SU-DHL-6 (cell line): ENCODE measurements at regions not wholly inside any gene's neighbourhood (a gene's known extent, or its start where the extent isn't known, plus 50 kb on each side); places are given as distances from the start of the nearest gene placed in this dataset.

Experiments used
- H2AFZ ChIP-seq: fragments of 200-600 bp; sonication (generic); 2 replicates; pipeline ENCODE4 v1.6.1; 2014; ENCODE audit warnings: low read depth, mild to moderate bottlenecking, moderate library complexity, mixed read lengths, antibody characterized with exemption, low read length; ENCODE audit not compliant: severe bottlenecking
- H3F3A ChIP-seq: fragments of 200-600 bp; shearing (Covaris generic); 2 replicates; pipeline ENCODE4 v1.6.0; 2016; ENCODE audit warnings: antibody characterized with exemption, mild to moderate bottlenecking; ENCODE audit not compliant: insufficient read depth
- H3K27ac ChIP-seq: fragments of 200-600 bp; sonication (generic); 2 replicates; pipeline ENCODE4 v1.5.1; 2016; ENCODE audit warnings: low read depth, mild to moderate bottlenecking, low read length, moderate library complexity, mixed read lengths
- H3K27me3 ChIP-seq: fragments of 200-600 bp; sonication (generic), shearing (Covaris generic); 2 replicates; pipeline ENCODE4 v1.6.0; 2014; ENCODE audit warnings: mild to moderate bottlenecking, low read length
- H3K36me3 ChIP-seq: fragments of 200-600 bp; sonication (generic); 2 replicates; pipeline ENCODE4 v1.6.1; 2014; ENCODE audit warnings: mild to moderate bottlenecking, low read length, mixed read lengths
- H3K4me2 ChIP-seq: fragments of 300-600, 200-600 bp; shearing (Covaris generic), sonication (generic); 2 replicates; pipeline ENCODE4 v1.6.0; 2014; ENCODE audit warnings: low read length, low read depth, mild to moderate bottlenecking; ENCODE audit not compliant: poor library complexity, severe bottlenecking
- H3K4me3 ChIP-seq: fragments of 200-600 bp; sonication (generic); 2 replicates; pipeline ENCODE4 v1.5.1; 2014; ENCODE audit warnings: antibody characterized with exemption, low read length, mild to moderate bottlenecking, mixed read lengths; ENCODE audit not compliant: insufficient read depth, poor library complexity, severe bottlenecking
- H3K79me2 ChIP-seq: fragments of 200-600 bp; sonication (generic); 2 replicates; pipeline ENCODE4 v1.6.1; 2014; ENCODE audit warnings: mild to moderate bottlenecking, low read length, moderate library complexity; ENCODE audit not compliant: insufficient read depth
- H3K9ac ChIP-seq: fragments of 200-600 bp; sonication (generic); 2 replicates; pipeline ENCODE4 v1.7.0; 2014; ENCODE audit warnings: mild to moderate bottlenecking, low read length
- H3K9me2 ChIP-seq: fragments of 200-600 bp; sonication (generic); replicated peaks from 2 replicates; pipeline ENCODE4 v1.6.1; 2014; ENCODE audit warnings: low read length; ENCODE audit not compliant: insufficient read depth
- H3K9me3 ChIP-seq: fragments of 200-600 bp; sonication (generic); 2 replicates; pipeline ENCODE4 v1.6.1; 2014; ENCODE audit warnings: low read length, mixed read lengths; ENCODE audit not compliant: insufficient read depth
- H4K20me1 ChIP-seq: fragments of 200-600 bp; sonication (generic); 2 replicates; pipeline ENCODE4 v1.6.1; 2014; ENCODE audit warnings: low read depth, mild to moderate bottlenecking, antibody characterized with exemption, low read length, moderate library complexity, mixed read lengths
- CTCF ChIP-seq: fragments of 200-600 bp; sonication (generic); IDR thresholded peaks from one replicate; pipeline ENCODE4 v1.5.1; 2017; ENCODE audit warnings: antibody characterized with exemption, mild to moderate bottlenecking, low read length, moderate library complexity; ENCODE audit not compliant: insufficient read depth, poor library complexity, severe bottlenecking
- EZH2phosphoT487 ChIP-seq: fragments of 200-600 bp; sonication (generic), shearing (Covaris generic); conservative IDR thresholded peaks from 2 replicates; pipeline ENCODE4 v1.6.1; 2018; ENCODE audit warnings: mild to moderate bottlenecking, antibody characterized with exemption, low read length, moderate library complexity, mixed read lengths

DNA sequence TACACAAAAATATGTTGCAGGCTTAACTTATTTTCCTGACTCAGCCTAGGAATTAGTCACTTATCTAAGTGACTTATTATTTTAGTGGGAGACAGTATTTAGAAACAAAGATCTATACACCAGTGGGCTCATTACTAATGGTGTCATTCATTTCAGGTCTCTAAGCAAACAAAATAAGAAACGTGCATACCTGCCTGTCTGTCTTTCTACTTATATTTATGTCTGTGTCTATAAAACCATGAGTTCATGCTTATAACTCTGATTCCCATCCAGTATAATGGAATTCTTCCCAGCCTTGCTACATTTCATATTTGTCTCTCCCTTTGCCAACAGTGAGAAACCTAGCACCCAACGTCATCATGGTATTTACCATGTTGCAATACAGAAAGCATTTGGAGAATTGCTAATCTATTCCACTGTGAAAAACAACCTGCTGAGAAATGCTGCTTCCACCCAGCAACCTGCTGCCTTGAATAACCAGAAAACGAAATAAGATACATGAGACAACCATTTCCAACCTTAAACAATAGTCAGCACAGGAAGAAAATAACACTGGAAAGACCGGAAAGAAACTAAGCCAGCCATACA, 501.0 kb downstream of the GLRX3 start:
- H3K4me2 ChIP-seq: no peak overlapping the region
- TF ChIP-seq EZH2phosphoT487 (no peak), CTCF (no peak)
- no peaks in the 10 kb centered on the region for H3K9me2 ChIP-seq
- H3K79me2 ChIP-seq: no peaks in the 10 kb centered on the region
- H3K4me3 ChIP-seq: no peak overlapping the region
- no peak overlapping the region for H3K9ac ChIP-seq
- H2AFZ ChIP-seq: no peak overlapping the region
- no peak overlapping the region for H3K27ac ChIP-seq
- H3K9me3 ChIP-seq: no peaks in the 10 kb centered on the region
- no peaks in the 10 kb centered on the region for H4K20me1 ChIP-seq
- no peaks in the 10 kb centered on the region for H3K27me3 ChIP-seq
- H3F3A ChIP-seq: no peaks in the 10 kb centered on the region
- H3K36me3 ChIP-seq: no peaks in the 10 kb centered on the region

DNA sequence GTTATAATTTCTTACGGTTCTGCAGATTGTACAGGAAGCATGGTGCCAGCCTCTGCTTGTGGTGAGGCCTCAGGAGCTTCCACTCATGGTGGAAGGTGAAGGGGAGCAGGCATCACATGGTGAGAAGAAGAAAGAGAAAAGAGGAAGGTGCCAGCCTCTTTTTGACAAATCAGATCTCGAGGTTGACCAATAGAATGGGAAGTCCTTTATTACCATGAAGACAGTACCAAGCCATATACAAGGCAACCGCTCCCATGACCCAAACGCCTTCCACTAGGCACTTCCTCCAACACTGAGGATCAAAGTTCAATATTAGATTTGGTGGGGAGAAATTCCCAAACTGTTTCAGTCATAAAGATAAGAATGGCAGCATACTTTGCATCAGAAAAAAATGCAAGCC, 502.8 kb downstream of the GLRX3 start:
- Histone ChIP-seq H2AFZ (no peak overlapping the region), H3F3A (no peaks in the 10 kb centered on the region), H3K4me3 (no peak overlapping the region), H3K36me3 (no peaks in the 10 kb centered on the region), H3K9ac (no peak overlapping the region), H3K9me3 (no peaks in the 10 kb centered on the region), H3K27me3 (no peaks in the 10 kb centered on the region), H3K4me2 (no peak overlapping the region), H3K79me2 (no peaks in the 10 kb centered on the region), H3K9me2 (no peaks in the 10 kb centered on the region), H3K27ac (no peak overlapping the region), H4K20me1 (no peaks in the 10 kb centered on the region)
- no peak for TF ChIP-seq CTCF
- no peak for TF ChIP-seq EZH2phosphoT487

- Histone ChIP-seq H3K9me2 (no peaks in the 10 kb centered on the region), H3K36me3 (no peaks in the 10 kb centered on the region), H2AFZ (no peak overlapping the region), H4K20me1 (no peaks in the 10 kb centered on the region), H3K79me2 (no peaks in the 10 kb centered on the region), H3F3A (no peaks in the 10 kb centered on the region), H3K4me3 (no peak overlapping the region), H3K9ac (no peak overlapping the region), H3K27me3 (no peaks in the 10 kb centered on the region), H3K4me2 (no peak overlapping the region), H3K9me3 (no peaks in the 10 kb centered on the region), H3K27ac (no peak overlapping the region)
- no peak for TF ChIP-seq CTCF
Measured at GRCh38 chr10:130642926-130643325, 506.7 kb downstream of the GLRX3 start.
